GM19035 (cell line): ENCODE measurements at regions not wholly inside any gene's neighbourhood (a gene's known extent, or its start where the extent isn't known, plus 50 kb on each side); places are given as distances from the start of the nearest gene placed in this dataset.
"Not testable (repeated sequence)": the region's sequence is repeated elsewhere in the genome, so short reads cannot be mapped to it uniquely, and the experiment has no call there.

Experiments used
- ATAC-seq: cut with Tn5 transposase; IDR thresholded peaks from one replicate; pipeline ENCODE4 v1.9.1; 2021; ENCODE audit not compliant: unreplicated experiment

GRCh38 chr14:37838778-37839177 lies 243.3 kb downstream of the TTC6 start:
- not testable (repeated sequence) for ATAC-seq

- not testable (repeated sequence) for ATAC-seq
These were observed 245.6 kb downstream of the TTC6 start for GRCh38 chr14:37841039-37841438.

GRCh38 chr14:37842106-37842505 lies 246.7 kb downstream of the TTC6 start:
- ATAC-seq: no peak

- no peak for ATAC-seq
These were observed 248.7 kb downstream of the TTC6 start for GRCh38 chr14:37843954-37844607.

GRCh38 chr14:37844614-37845013 lies 249.2 kb downstream of the TTC6 start:
- no peak for ATAC-seq

GRCh38 chr14:37848985-37849621 lies 253.7 kb downstream of the TTC6 start:
- ATAC-seq: no peak

GRCh38 chr14:37851054-37851453 lies 255.6 kb downstream of the TTC6 start:
- ATAC-seq: no peak

- no peak for ATAC-seq
These were observed 260.4 kb downstream of the TTC6 start for GRCh38 chr14:37855871-37856270.

GRCh38 chr14:37857774-37858266 lies 262.4 kb downstream of the TTC6 start:
- no peak for ATAC-seq

GRCh38 chr14:37858733-37859132 lies 263.3 kb downstream of the TTC6 start:
- ATAC-seq: no peak

GRCh38 chr14:37859177-37859576 lies 263.7 kb downstream of the TTC6 start:
- no peak for ATAC-seq

- no peak for ATAC-seq
These were observed 266.8 kb downstream of the TTC6 start for GRCh38 chr14:37862263-37862662.

GRCh38 chr14:37864128-37864527 lies 268.7 kb downstream of the TTC6 start:
- ATAC-seq: no peak

GRCh38 chr14:37864861-37865718 lies 269.7 kb downstream of the TTC6 start:
- no peak for ATAC-seq

- no peak for ATAC-seq
These were observed 270.5 kb downstream of the TTC6 start for GRCh38 chr14:37865719-37866549.

GRCh38 chr14:37869633-37870032 lies 274.2 kb downstream of the TTC6 start:
- no peak for ATAC-seq

GRCh38 chr14:37870170-37870569 lies 274.7 kb downstream of the TTC6 start:
- no peak for ATAC-seq

- no peak for ATAC-seq
These were observed 275.4 kb downstream of the TTC6 start for GRCh38 chr14:37870632-37871346.

GRCh38 chr14:37874065-37874428 lies 278.6 kb downstream of the TTC6 start:
- not testable (repeated sequence) for ATAC-seq

GRCh38 chr14:37874429-37875109 lies 279.1 kb downstream of the TTC6 start:
- peak; percentile 97 for ATAC-seq
